Sigmoid colon (tissue), 4 donors: ENCODE measurements at regions not wholly inside any gene's neighbourhood (a gene's known extent, or its start where the extent isn't known, plus 50 kb on each side); places are given as distances from the start of the nearest gene placed in this dataset.

Source experiments
- CTCF ChIP-seq, 4 experiments: fragments of 450-650 bp in 3 of 4; fragments of 200-600 bp in 1 of 4; IDR thresholded peaks; one replicate each; pipeline ENCODE4 v1.5.1; 2016 to 2019; ENCODE audit warnings: antibody characterized with exemption in 4 of 4, mild to moderate bottlenecking in 3 of 4, moderate library complexity in 2 of 4
- EP300 ChIP-seq, 4 donors: sonication (generic); formaldehyde crosslinking; IDR thresholded peaks; one replicate each; pipeline ENCODE4 v1.6.1; 2017; ENCODE audit warnings: antibody characterized with exemption in 4 of 4

GRCh38 chr3:16784973-16785372, 99.8 kb upstream of the PLCL2 start:
- no peak for TF ChIP-seq CTCF (IDR thresholded peaks at IDR 0.05)
- TF ChIP-seq EP300 (IDR thresholded peaks at IDR 0.05), result no peak
